NOMO-1 treated with dmso at 0.1 percent for 144 hours (cell line): ENCODE measurements at regions not wholly inside any gene's neighbourhood (a gene's known extent, or its start where the extent isn't known, plus 50 kb on each side); places are given as distances from the start of the nearest gene placed in this dataset.
"Not testable (repeated sequence)": the region's sequence is repeated elsewhere in the genome, so short reads cannot be mapped to it uniquely, and the experiment has no call there.

Experiments used
- DNase-seq: peaks from one replicate; lab custom pipeline; 2025; ENCODE audit not compliant: unreplicated experiment; lab: John Stamatoyannopoulos, UW

DNA sequence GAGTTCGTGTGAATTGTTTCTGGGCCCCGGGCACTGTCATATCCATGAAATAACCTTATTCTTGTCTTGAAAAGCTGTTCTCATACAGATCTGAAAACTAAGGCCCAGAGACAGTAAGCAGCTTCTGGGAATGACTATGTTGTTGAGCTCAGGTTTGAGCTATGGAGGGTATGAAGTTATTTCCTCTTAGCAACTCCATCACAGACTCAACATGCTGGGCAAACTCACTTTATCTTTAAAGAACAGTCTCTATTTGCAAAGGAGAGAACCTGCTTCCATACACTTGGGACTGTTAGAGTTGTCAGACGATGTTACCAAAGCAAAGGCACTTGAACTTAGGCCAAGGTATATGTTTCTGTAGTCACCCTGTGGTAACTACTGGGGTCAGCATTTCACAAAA is 90.0 kb downstream of the GPR88 start:
- no peak for DNase-seq

DNA sequence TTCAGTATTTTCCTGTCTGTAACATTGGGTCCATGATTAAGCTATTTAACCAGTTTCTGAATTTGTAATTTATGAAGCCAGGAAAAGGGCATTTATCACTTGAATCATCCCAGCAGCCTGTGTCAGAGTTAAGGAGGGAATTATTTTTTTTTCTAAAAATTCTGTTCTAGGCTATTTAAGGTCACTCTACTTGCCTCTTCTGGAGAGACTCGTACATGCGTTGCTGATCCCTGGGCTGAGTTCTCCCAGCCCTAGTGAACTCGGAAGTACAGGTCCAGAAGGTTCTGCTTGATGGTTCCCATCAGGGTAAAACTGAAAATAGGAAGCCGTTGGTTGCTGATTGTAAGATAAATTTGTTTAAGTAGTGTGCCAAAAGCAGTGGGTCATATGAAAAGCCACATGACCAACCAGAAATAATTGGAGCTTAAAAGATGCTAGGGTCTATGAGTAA is 90.7 kb downstream of the GPR88 start:
- DNase-seq = no peak

DNA sequence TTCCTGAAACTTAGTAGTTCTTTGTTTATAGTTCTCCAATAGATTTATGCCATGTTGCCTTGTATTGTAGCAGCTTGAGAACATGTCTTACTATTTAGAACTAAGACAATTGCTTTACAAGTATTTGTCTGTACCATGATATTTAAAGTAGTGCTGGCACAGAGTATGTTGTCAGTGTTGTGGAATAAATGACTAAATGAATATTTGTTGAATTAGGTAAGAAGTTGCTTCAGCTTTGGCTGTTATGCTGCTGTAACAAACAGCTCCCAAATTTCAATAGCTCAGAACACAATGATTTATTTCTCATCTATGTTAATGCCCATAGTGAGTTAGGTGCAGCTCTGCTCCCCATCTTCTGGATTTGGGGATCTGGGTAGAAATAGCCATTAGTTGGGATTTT is 90.2 kb upstream of the VCAM1 start:
- no peak for DNase-seq

DNA sequence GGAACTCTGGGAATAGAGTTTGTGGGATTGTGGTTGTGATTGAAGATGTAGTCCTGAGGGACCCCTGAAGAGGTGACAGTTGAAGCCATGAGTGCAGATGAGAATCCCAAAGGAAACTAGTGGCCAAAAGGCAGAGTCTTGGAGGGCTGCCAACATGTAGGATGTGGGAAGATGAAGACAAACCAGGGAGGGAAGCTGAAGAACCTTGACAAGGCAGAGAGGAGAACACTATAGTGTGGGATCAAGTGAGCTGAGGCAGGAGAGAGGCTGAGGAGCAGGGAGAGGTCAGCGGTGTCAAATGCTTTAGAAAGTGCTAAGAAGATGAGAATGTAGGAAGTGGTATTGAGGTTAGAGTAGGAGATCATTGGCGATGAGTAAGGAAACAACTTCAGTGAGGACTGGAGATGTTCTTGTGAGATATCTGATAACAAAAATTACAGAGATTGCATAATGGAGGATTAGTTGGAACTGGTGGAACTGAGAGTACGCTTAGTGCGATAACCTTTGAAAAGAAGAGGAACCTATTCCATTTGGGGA is 88.5 kb upstream of the VCAM1 start:
- DNase-seq = peak; percentile 33

DNA sequence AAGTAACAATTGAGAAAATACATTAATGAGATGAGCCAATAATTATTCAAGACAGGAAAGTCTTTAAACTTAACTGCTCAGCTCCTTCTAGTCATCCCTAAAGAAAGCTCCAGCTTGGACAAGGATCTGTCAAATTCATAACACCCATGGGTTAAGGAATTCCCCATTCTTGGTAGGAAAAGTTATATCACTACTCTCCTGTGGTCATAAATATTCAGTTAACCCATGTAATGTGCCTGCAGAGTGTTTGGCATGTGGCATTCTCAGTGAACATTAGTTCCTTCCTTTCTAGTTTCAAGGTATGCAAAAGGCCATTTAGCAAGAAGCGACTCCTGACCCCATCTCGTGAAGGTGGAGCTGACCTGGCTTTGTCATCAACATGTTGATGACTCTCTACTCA is 76.7 kb upstream of the VCAM1 start:
- no peak for DNase-seq

DNA sequence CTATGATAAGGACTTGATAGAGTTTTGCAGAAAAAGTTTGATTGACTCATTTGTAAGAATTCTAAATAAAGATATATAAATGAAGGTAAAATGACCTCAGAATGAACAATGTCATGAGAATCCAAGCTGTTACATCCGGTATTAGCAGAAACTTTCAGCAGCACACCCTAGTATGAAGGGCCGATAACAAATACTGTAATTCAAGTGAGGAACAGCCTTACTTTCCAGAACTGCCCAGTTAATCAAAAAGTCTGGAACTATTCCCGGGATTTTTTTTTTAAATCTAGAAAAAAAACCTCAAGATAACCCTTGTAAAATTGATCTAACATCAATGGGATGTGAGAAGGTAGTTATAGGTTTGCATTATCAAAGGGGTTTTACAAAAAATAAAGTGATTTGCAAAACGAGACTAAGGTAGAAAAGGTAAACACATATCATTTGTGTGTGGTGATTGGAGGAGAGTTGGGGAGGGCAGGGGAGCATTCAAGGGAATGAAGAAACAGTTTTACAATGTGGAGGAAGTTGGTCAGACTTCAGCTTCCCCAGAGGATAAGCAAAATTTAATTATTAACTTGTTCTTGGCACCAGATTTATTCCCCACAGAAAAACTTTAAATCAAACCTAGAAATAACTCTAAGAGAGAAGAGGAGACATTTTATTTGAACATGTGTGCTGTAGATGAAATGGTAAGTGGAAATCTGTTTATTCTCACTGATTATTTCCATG is 75.9 kb upstream of the VCAM1 start:
- no peak for DNase-seq

DNA sequence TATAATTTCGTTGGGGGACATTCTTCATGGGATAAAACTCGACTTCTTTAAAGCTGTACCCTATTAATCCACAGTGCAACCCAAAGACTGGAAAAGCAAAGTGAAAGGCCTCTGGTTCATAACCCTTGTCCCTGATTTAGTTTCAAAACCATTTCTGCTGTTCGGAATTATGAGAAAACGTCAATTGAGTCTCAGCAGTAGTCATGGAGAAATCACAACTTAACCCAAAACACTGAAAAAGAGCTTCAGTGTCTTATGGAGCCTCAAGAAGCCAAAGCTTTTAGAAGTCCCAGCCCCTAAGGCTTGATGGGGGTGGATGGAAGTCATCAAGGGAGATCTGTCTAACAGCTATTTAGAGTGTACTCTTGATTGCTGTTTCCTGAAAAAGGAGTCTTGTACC is 73.5 kb upstream of the VCAM1 start:
- DNase-seq = no peak

DNA sequence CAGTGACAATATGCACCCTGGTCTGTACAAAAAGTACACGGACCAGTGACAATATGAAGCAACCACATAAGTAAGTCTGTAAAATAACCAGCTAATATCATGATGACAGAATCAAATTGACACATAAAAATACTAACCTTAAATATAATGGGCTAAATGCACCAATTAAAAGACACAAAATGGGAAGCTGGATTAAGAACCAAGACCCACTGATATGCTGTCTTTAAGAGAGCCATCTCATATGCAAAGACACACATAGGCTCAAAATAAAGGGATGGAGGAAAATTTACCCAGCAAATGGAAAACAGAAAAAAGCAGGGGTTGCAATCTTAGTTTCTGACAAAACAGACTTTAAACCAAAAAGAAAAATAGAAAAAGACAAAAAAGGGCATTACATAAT is 70.4 kb upstream of the VCAM1 start:
- no peak for DNase-seq

DNA sequence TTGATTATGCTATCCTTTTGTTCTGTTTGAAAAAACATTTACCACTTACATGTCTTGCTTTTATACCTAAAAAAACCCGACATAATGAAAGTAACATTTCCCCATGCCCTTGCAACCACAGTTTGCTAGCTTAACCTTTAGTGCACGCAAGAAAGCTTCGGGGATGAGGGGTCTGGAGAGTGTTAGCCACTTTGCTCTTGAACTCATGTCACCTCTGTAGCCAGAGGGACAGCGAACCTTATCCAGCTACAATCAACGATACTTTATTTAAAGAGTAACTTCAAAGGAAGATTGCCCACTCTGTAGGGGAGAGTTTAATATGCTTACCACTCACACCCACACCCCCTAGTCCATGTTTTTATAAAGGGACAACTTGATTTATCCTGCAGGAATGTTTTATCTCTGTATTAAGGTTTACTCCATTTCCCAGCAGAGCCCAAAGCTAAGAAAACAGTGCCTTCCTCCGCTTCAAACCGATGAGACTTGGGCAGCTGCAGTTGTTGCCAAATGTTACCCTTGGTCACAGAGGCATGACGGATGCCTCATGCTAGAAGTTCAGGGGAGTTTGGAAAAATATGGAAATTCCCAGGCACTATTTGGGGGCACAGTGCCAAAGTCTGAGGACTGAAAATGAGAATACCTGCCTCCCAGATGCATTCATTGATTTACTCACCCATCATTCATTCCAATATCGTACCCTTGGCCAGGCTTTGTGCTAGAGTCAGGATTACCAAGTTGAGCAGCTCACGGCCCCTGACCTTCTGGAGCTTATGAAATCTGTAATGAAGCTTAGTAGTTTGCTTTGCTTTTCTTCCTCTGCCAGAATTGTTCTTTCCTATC is 61.4 kb upstream of the VCAM1 start:
- DNase-seq = no peak

DNA sequence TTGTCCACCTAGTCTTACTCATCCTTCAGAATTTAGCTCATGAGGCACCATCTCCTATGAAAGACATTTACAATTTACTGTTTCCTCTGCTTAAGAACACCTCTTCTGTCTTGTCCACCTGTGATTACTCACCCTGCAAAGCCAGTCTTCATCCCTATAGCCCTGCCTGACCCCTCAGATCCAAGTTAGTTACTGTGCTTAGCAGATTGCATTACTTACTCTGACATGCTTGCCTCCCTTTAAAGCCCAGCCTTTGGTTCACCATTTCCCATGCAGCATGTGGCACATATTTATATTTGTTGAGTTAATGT is 60.9 kb upstream of the VCAM1 start:
- DNase-seq = no peak

DNA sequence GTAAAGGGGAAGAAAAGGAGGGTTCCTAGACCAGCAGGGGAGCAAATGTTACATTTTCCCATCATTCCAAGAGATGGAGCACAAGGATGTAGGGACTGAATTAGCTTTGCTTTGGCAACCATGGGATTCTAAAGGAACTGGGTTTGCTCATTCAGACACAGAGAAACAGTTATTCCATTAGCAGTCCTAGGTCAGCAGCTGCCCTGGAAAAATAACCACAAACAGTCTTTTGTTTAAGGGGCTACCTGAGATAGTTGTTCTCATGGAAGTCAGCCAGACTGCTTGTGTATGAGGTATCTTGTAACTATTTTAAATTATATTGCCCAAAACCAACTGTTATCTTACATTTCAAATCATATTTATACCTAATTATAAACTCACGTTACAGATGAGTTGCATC is 58.4 kb upstream of the VCAM1 start:
- DNase-seq = no peak

DNA sequence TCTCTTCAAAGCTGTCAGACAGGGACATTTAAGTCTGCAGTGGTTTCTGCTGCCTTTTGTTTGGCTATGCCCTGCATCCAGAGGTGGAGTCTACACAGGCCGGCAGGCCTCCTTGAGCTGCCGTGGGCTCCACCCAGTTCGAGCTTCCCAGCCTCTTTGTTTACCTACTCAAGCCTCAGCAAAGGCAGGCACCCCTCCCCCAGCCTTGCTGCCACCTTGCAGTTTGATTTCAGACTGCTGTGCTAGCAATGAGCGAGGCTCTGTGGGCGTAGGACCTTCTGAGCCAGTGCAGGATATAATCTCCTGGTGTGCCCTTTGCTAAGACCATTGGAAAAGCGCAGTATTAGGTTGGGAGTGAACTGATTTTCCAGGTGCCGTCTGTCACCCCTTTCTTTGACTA is 51.0 kb upstream of the VCAM1 start:
- not testable (repeated sequence) for DNase-seq
